ENCODE measurements at regions not wholly inside any gene's neighbourhood (a gene's known extent, or its start where the extent isn't known, plus 50 kb on each side); places are given as distances from the start of the nearest gene placed in this dataset.

GRCh38 chr7:63025815-63026214 is 972.8 kb upstream of the ZNF722 start:
- Mint-ChIP-seq H3K9me3 (no peaks in the 10 kb centered on the region), H3K27ac (no peak overlapping the region), H3K4me1 (no peaks in the 10 kb centered on the region), H3K27me3 (ENCODE audit: low read depth, poor library complexity) (peaks cover 4% of the 10 kb centered on the region), H3K4me3 (no peak overlapping the region), H3K36me3 (ENCODE audit: low read depth) (peaks cover 16% of the 10 kb centered on the region)
- DNase-seq: no peak
- no peak for TF ChIP-seq CTCF (IDR thresholded peaks at IDR 0.05)

- Mint-ChIP-seq H3K27ac (no peak overlapping the region), H3K4me1 (no peaks in the 10 kb centered on the region), H3K36me3 (ENCODE audit: low read depth) (peaks cover 16% of the 10 kb centered on the region), H3K27me3 (ENCODE audit: low read depth, poor library complexity) (peaks cover 4% of the 10 kb centered on the region), H3K4me3 (no peak overlapping the region), H3K9me3 (no peaks in the 10 kb centered on the region)
- TF ChIP-seq CTCF (IDR thresholded peaks at IDR 0.05): no peak
- DNase-seq: no peak
These were observed 971.6 kb upstream of the ZNF722 start for GRCh38 chr7:63027075-63027474.

GRCh38 chr7:63028376-63029206 is 970.1 kb upstream of the ZNF722 start:
- TF ChIP-seq CTCF (IDR thresholded peaks at IDR 0.05): no peak
- Mint-ChIP-seq H3K27me3 (ENCODE audit: low read depth, poor library complexity) (peaks cover 4% of the 10 kb centered on the region), H3K4me3 (no peak overlapping the region), H3K36me3 (ENCODE audit: low read depth) (peaks cover 10% of the 10 kb centered on the region), H3K9me3 (no peaks in the 10 kb centered on the region), H3K27ac (no peak overlapping the region), H3K4me1 (no peaks in the 10 kb centered on the region)
- no peak for DNase-seq

GRCh38 chr7:63029207-63029522 is 969.5 kb upstream of the ZNF722 start:
- Mint-ChIP-seq H3K9me3 (no peaks in the 10 kb centered on the region), H3K4me3 (no peak overlapping the region), H3K36me3 (ENCODE audit: low read depth) (peaks cover 9% of the 10 kb centered on the region), H3K27me3 (ENCODE audit: low read depth, poor library complexity) (peaks cover 4% of the 10 kb centered on the region), H3K27ac (no peak overlapping the region), H3K4me1 (no peaks in the 10 kb centered on the region)
- no peak for TF ChIP-seq CTCF (IDR thresholded peaks at IDR 0.05)
- DNase-seq: no peak

- H3K4me3 Mint-ChIP-seq: no peak overlapping the region
- no peak overlapping the region for H3K27ac Mint-ChIP-seq
- H3K9me3 Mint-ChIP-seq: no peaks in the 10 kb centered on the region
- DNase-seq: no peak
- peaks cover 4% of the 10 kb centered on the region for H3K36me3 Mint-ChIP-seq (ENCODE audit: low read depth)
- no peaks in the 10 kb centered on the region for H3K4me1 Mint-ChIP-seq
- H3K27me3 Mint-ChIP-seq (ENCODE audit: low read depth, poor library complexity): peaks cover 4% of the 10 kb centered on the region
- TF ChIP-seq CTCF (IDR thresholded peaks at IDR 0.05): no peak
These were observed 968.6 kb upstream of the ZNF722 start for GRCh38 chr7:63030061-63030460.

- Mint-ChIP-seq H3K9me3 (no peaks in the 10 kb centered on the region), H3K4me1 (no peaks in the 10 kb centered on the region), H3K4me3 (no peak overlapping the region), H3K36me3 (ENCODE audit: low read depth) (peaks cover 8% of the 10 kb centered on the region), H3K27me3 (ENCODE audit: low read depth, poor library complexity) (peaks cover 4% of the 10 kb centered on the region), H3K27ac (no peak overlapping the region)
- no peak for DNase-seq
- no peak for TF ChIP-seq CTCF (IDR thresholded peaks at IDR 0.05)
These were observed 966.7 kb upstream of the ZNF722 start for GRCh38 chr7:63031838-63032436.
